ENCODE measurements at regions not wholly inside any gene's neighbourhood (a gene's known extent, or its start where the extent isn't known, plus 50 kb on each side); places are given as distances from the start of the nearest gene placed in this dataset.

GRCh38 chr5:56532466-56532865 is 282.9 kb upstream of the MAP3K1 start:
- H3K27me3 ChIP-seq (ENCODE audit: insufficient read depth, low read length, poor library complexity, severe bottlenecking) = no peaks in the 10 kb centered on the region
- no peak overlapping the region for H3K4me3 ChIP-seq (ENCODE audit: low read length)
- H3K36me3 Mint-ChIP-seq = no peaks in the 10 kb centered on the region
- H3K36me3 ChIP-seq (ENCODE audit: insufficient read depth, low read length) = no peaks in the 10 kb centered on the region
- H3K27me3 Mint-ChIP-seq = peaks cover 0 to 9% of the 10 kb centered on the region in 2 donors
- no peak overlapping the region for H3K4me3 Mint-ChIP-seq
- no peak overlapping the region for H3K27ac Mint-ChIP-seq
- H3K27ac ChIP-seq (ENCODE audit: low read depth, low read length) = no peak overlapping the region
- ChIA-PET CTCF (interaction anchor here (0.6 kb wide), 1 partner anchor 1929 kb away, joined by 3 read pairs; no protein-coding TSS in a partner anchor), POLR2A (no interaction called here)
- H3K4me1 Mint-ChIP-seq = no peaks in the 10 kb centered on the region
- H3K9me3 ChIP-seq (ENCODE audit: low read length) = no peaks in the 10 kb centered on the region
- no peaks in the 10 kb centered on the region for H3K9me3 Mint-ChIP-seq
- no peak for DNase-seq
- H3K4me1 ChIP-seq (ENCODE audit: insufficient read depth, low read length) = peaks cover 18% of the 10 kb centered on the region

- peaks cover 18% of the 10 kb centered on the region for H3K4me1 ChIP-seq (ENCODE audit: insufficient read depth, low read length)
- DNase-seq = no peak
- CTCF ChIA-PET = no interaction called here
- no peaks in the 10 kb centered on the region for H3K27me3 ChIP-seq (ENCODE audit: insufficient read depth, low read length, poor library complexity, severe bottlenecking)
- H3K27ac ChIP-seq (ENCODE audit: low read depth, low read length) = no peak overlapping the region
- no peaks in the 10 kb centered on the region for H3K36me3 ChIP-seq (ENCODE audit: insufficient read depth, low read length)
- Mint-ChIP-seq H3K4me1 (no peaks in the 10 kb centered on the region), H3K27me3 (peaks cover 0 to 5% of the 10 kb centered on the region in 2 donors), H3K27ac (no peak overlapping the region), H3K4me3 (no peak overlapping the region), H3K36me3 (no peaks in the 10 kb centered on the region), H3K9me3 (no peaks in the 10 kb centered on the region)
- POLR2A ChIA-PET = interaction anchor here (0.5 kb wide), 1 partner anchor 311 kb away, joined by 3 read pairs; no protein-coding TSS in a partner anchor
- no peaks in the 10 kb centered on the region for H3K9me3 ChIP-seq (ENCODE audit: low read length)
- H3K4me3 ChIP-seq (ENCODE audit: low read length) = no peak overlapping the region
Measured at GRCh38 chr5:56530626-56531138, 284.7 kb upstream of the MAP3K1 start.

- DNase-seq = no peak
- Histone ChIP-seq H3K27ac (ENCODE audit: low read depth, low read length) (no peak overlapping the region), H3K9me3 (ENCODE audit: low read length) (no peaks in the 10 kb centered on the region), H3K4me1 (ENCODE audit: insufficient read depth, low read length) (peaks cover 14% of the 10 kb centered on the region), H3K27me3 (ENCODE audit: insufficient read depth, low read length, poor library complexity, severe bottlenecking) (no peaks in the 10 kb centered on the region), H3K4me3 (ENCODE audit: low read length) (no peak overlapping the region), H3K36me3 (ENCODE audit: insufficient read depth, low read length) (no peaks in the 10 kb centered on the region)
- Mint-ChIP-seq H3K4me3 (no peak overlapping the region), H3K27me3 (peaks cover 0 to 5% of the 10 kb centered on the region in 2 donors), H3K9me3 (no peaks in the 10 kb centered on the region), H3K36me3 (no peaks in the 10 kb centered on the region), H3K27ac (no peak overlapping the region), H3K4me1 (no peaks in the 10 kb centered on the region)
- POLR2A ChIA-PET = no interaction called here
- CTCF ChIA-PET = no interaction called here
Measured at GRCh38 chr5:56529666-56530430, 285.5 kb upstream of the MAP3K1 start.

DNA sequence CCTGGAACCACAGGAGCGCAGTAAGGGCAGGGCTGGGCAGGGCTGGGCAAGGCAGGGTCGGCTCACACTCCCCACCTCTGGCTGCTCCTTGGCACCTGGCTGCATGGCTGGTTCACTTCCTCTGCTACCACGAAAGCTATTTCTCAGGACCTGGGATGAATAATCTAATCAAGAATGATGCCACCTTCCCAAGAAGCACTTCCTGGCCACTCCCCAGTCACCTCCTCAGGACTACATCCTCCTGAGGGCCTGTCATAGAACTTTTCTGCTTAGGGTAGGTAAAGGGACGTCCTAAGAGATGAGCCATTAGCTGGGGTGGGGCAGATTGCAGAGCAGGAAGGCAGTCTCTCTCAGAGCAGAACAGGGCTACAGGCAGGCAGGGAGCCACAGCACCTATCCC is 288.2 kb upstream of the MAP3K1 start:
- H3K36me3 Mint-ChIP-seq = no peaks in the 10 kb centered on the region
- Histone ChIP-seq H3K4me3 (ENCODE audit: low read length) (no peak overlapping the region), H3K27ac (ENCODE audit: low read depth, low read length) (no peak overlapping the region), H3K27me3 (ENCODE audit: insufficient read depth, low read length, poor library complexity, severe bottlenecking) (no peaks in the 10 kb centered on the region), H3K4me1 (ENCODE audit: insufficient read depth, low read length) (no peaks in the 10 kb centered on the region), H3K9me3 (ENCODE audit: low read length) (no peaks in the 10 kb centered on the region), H3K36me3 (ENCODE audit: insufficient read depth, low read length) (no peaks in the 10 kb centered on the region)
- no peak overlapping the region for H3K27ac Mint-ChIP-seq
- no peak overlapping the region for H3K4me3 Mint-ChIP-seq
- DNase-seq = no peak
- no peaks in the 10 kb centered on the region for H3K9me3 Mint-ChIP-seq
- ChIA-PET POLR2A (no interaction called here), CTCF (no interaction called here)
- H3K27me3 Mint-ChIP-seq = peaks cover 0 to 3% of the 10 kb centered on the region in 2 donors
- H3K4me1 Mint-ChIP-seq = no peaks in the 10 kb centered on the region

DNA sequence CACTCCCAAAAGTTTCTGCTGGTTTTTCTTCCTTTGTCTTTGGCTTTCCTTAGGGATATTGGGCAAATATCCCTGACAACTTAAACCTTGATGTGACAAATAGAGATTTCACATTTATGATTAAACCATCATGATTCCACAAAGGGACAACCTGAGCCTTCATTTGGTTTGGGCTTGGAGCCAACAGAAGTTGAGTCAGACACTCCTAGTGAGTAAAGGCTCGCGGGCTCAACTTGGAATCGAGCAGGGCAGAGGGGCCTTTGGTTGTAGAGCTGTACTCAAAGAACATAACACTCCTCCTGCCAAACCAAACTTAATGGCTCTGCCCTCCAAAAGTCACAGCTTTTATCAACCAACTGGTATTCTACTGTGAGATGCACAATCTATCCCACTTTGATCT is 290.2 kb upstream of the MAP3K1 start:
- Histone ChIP-seq H3K9me3 (ENCODE audit: low read length) (no peaks in the 10 kb centered on the region), H3K36me3 (ENCODE audit: insufficient read depth, low read length) (no peaks in the 10 kb centered on the region), H3K27ac (ENCODE audit: low read depth, low read length) (no peak overlapping the region), H3K4me3 (ENCODE audit: low read length) (no peak overlapping the region), H3K27me3 (ENCODE audit: insufficient read depth, low read length, poor library complexity, severe bottlenecking) (no peaks in the 10 kb centered on the region), H3K4me1 (ENCODE audit: insufficient read depth, low read length) (no peaks in the 10 kb centered on the region)
- ChIA-PET CTCF (no interaction called here), POLR2A (no interaction called here)
- no peak for DNase-seq
- H3K9me3 Mint-ChIP-seq = no peaks in the 10 kb centered on the region
- no peak overlapping the region for H3K27ac Mint-ChIP-seq
- H3K4me3 Mint-ChIP-seq = no peak overlapping the region
- H3K4me1 Mint-ChIP-seq = no peaks in the 10 kb centered on the region
- peaks cover 3 to 13% of the 10 kb centered on the region in 2 donors for H3K27me3 Mint-ChIP-seq
- H3K36me3 Mint-ChIP-seq = no peaks in the 10 kb centered on the region

DNA sequence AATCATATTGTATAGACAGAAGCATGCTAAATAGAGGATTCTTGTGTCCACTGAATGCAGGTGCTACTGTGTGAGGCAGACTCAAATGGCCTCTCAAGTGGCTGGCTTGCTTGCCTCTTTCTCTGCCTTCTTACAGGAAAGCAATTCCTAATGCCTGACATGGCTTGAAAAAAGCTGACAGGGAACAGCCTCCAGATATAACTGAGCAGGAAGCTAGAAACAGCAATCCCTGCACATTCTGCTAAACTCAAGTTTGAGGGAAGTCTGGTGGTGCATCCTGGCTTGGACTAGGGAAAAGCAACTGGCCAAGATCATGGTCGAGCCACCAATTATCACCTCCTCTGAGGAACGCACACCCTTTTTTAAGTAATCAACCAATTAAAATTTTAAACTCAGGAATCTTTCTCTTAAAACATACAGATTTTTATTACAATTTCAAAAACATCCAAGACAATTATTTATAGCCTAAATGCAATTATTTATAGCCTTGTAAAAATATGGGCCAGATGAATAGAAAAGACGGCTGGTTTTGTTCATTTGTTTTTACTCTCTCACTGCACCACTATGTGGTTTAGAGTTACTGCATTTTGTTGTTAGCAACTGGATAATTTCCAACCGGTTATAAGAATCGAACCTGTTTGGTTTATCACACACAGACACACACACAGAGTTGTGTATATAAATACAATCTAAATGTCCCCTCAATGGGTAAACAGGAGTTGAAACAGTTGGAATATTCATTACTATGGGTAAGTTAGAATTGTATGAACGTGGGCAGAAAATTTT is 290.9 kb upstream of the ANKRD55 start:
- no peaks in the 10 kb centered on the region for H3K4me1 Mint-ChIP-seq
- H3K9me3 Mint-ChIP-seq = no peaks in the 10 kb centered on the region
- H3K36me3 Mint-ChIP-seq = no peaks in the 10 kb centered on the region
- no peak overlapping the region for H3K4me3 ChIP-seq (ENCODE audit: low read length)
- ChIA-PET CTCF (no interaction called here), POLR2A (no interaction called here)
- H3K27me3 Mint-ChIP-seq = peaks cover 9 to 17% of the 10 kb centered on the region in 2 donors
- H3K9me3 ChIP-seq (ENCODE audit: low read length) = no peaks in the 10 kb centered on the region
- H3K27ac ChIP-seq (ENCODE audit: low read depth, low read length) = no peak overlapping the region
- no peak for DNase-seq
- H3K36me3 ChIP-seq (ENCODE audit: insufficient read depth, low read length) = no peaks in the 10 kb centered on the region
- no peak overlapping the region for H3K4me3 Mint-ChIP-seq
- H3K27me3 ChIP-seq (ENCODE audit: insufficient read depth, low read length, poor library complexity, severe bottlenecking) = no peaks in the 10 kb centered on the region
- no peak overlapping the region for H3K27ac Mint-ChIP-seq
- H3K4me1 ChIP-seq (ENCODE audit: insufficient read depth, low read length) = no peaks in the 10 kb centered on the region

DNA sequence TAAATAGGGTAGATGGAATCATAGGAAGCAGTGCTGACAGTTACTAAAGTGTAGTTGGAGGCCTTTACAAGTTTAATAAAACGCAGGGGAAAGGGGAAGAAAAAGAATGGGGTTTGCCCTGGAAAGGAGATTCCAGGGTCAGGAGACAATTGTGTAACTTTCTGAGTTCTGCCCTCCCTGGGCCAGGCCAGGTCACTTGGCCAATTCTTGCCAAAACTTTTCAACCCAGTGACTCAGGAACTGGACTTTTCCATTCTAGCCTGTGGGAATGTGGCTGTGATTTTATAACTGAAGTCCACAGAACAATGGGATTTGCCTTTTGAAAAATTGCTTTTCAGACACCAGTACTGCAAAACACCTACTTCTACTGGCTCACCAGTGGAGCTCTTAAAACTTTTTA is 289.8 kb upstream of the ANKRD55 start:
- Histone ChIP-seq H3K9me3 (ENCODE audit: low read length) (no peaks in the 10 kb centered on the region), H3K4me3 (ENCODE audit: low read length) (no peak overlapping the region), H3K36me3 (ENCODE audit: insufficient read depth, low read length) (no peaks in the 10 kb centered on the region), H3K27ac (ENCODE audit: low read depth, low read length) (no peak overlapping the region), H3K27me3 (ENCODE audit: insufficient read depth, low read length, poor library complexity, severe bottlenecking) (no peaks in the 10 kb centered on the region), H3K4me1 (ENCODE audit: insufficient read depth, low read length) (no peaks in the 10 kb centered on the region)
- ChIA-PET POLR2A (no interaction called here), CTCF (no interaction called here)
- Mint-ChIP-seq H3K27ac (no peak overlapping the region), H3K9me3 (no peaks in the 10 kb centered on the region), H3K27me3 (peaks cover 9 to 25% of the 10 kb centered on the region in 2 donors), H3K4me1 (peaks cover 0 to under 1% (median under 1%) of the 10 kb centered on the region in 3 donors), H3K4me3 (no peak overlapping the region), H3K36me3 (no peaks in the 10 kb centered on the region)
- no peak for DNase-seq

DNA sequence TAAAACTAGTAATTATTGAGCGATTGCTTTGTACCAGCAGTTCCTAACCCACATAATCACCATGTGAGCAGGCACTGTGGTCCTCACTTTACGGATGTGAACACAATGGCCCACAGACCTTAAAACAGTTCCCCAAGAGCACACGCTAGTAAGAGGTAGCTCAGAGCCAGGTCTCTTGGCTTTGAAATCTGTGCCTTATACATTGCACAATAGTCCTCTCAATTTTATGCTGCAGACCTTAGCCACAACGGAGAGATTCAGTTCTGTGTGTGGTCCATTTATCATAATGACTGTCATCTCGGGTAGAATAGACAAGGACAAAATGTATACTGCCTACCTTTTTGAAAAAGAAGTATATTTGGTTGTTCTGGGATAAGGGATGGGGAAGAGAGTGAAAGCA is 289.0 kb upstream of the ANKRD55 start:
- CTCF ChIA-PET = no interaction called here
- H3K9me3 ChIP-seq (ENCODE audit: low read length) = no peaks in the 10 kb centered on the region
- H3K27me3 ChIP-seq (ENCODE audit: insufficient read depth, low read length, poor library complexity, severe bottlenecking) = no peaks in the 10 kb centered on the region
- Mint-ChIP-seq H3K27ac (no peak overlapping the region), H3K27me3 (peaks cover 11 to 25% of the 10 kb centered on the region in 2 donors), H3K4me3 (no peak overlapping the region), H3K36me3 (no peaks in the 10 kb centered on the region), H3K4me1 (peaks cover 5 to 9% (median 8%) of the 10 kb centered on the region in 3 donors), H3K9me3 (no peaks in the 10 kb centered on the region)
- POLR2A ChIA-PET = no interaction called here
- H3K36me3 ChIP-seq (ENCODE audit: insufficient read depth, low read length) = no peaks in the 10 kb centered on the region
- H3K4me3 ChIP-seq (ENCODE audit: low read length) = no peak overlapping the region
- no peak for DNase-seq
- H3K27ac ChIP-seq (ENCODE audit: low read depth, low read length) = no peak overlapping the region
- H3K4me1 ChIP-seq (ENCODE audit: insufficient read depth, low read length) = peaks cover 2% of the 10 kb centered on the region
